ENCODE measurements at regions not wholly inside any gene's neighbourhood (a gene's known extent, or its start where the extent isn't known, plus 50 kb on each side); places are given as distances from the start of the nearest gene placed in this dataset.

- peaks cover 2% of the 10 kb centered on the region for H3K27me3 Mint-ChIP-seq (ENCODE audit: insufficient read depth, low read depth, poor library complexity)
Observed at GRCh38 chr1:224863486-224863885, 66.0 kb upstream of the DNAH14 start.

More at GRCh38 chr1:224863486-224863885, 66.0 kb upstream of the DNAH14 start:
- Histone ChIP-seq H3F3A (replicated peaks; ENCODE audit: low read depth) (no peaks in the 10 kb centered on the region), H3K36me3 (ENCODE audit: insufficient read depth) (no peaks in the 10 kb centered on the region), H3K27me3 (ENCODE audit: insufficient read depth) (no peaks in the 10 kb centered on the region), H3K79me2 (replicated peaks; ENCODE audit: insufficient read depth) (no peaks in the 10 kb centered on the region), H2AFZ (peak overlapping the region; percentile 38; the same call in 1 of the 2 replicates), H3K4me2 (no peak overlapping the region), H3K4me3 (no peak overlapping the region), H3K27ac (ENCODE audit: low read depth) (no peak overlapping the region), H4K20me1 (replicated peaks; ENCODE audit: insufficient read depth) (no peaks in the 10 kb centered on the region), H3K4me1 (ENCODE audit: insufficient read depth) (no peaks in the 10 kb centered on the region), H3K9me2 (ENCODE audit: insufficient read depth) (no peaks in the 10 kb centered on the region; the same call in 1 of the 2 replicates)
- H3K4me3 Mint-ChIP-seq = no peak overlapping the region
- no peaks in the 10 kb centered on the region; the same call in 2 of the 3 replicates for H3K4me1 Mint-ChIP-seq
- H3K9me3 Mint-ChIP-seq = peaks cover 7% of the 10 kb centered on the region; the same call in 1 of the 3 replicates
- TF ChIP-seq ETS1 (IDR thresholded peaks at IDR 0.05) (no peak), EZH2 (IDR thresholded peaks at IDR 0.05; ENCODE audit: low read depth, unreplicated experiment) (no peak), CTCF (conservative IDR thresholded peaks at IDR 0.05; ENCODE audit: low read depth in 2 of 2) (no peak), STAT1 (IDR thresholded peaks at IDR 0.05; ENCODE audit: unreplicated experiment) (no peak), ZNF462 (CRISPR knock-in tag; IDR thresholded peaks at IDR 0.05) (no peak), JUNB (IDR thresholded peaks at IDR 0.05; ENCODE audit: unreplicated experiment) (no peak), REST (IDR thresholded peaks at IDR 0.05; ENCODE audit: unreplicated experiment) (no peak), POLR2AphosphoS5 (IDR thresholded peaks at IDR 0.05; ENCODE audit: low read depth) (no peak), CREB1 (CRISPR knock-in tag; IDR thresholded peaks at IDR 0.05; ENCODE audit: low read depth) (no peak), ZNF114 (CRISPR knock-in tag; IDR thresholded peaks at IDR 0.05) (no peak), ZNF331 (CRISPR knock-in tag; IDR thresholded peaks at IDR 0.05; ENCODE audit: low read depth) (no peak), NANOG (IDR thresholded peaks at IDR 0.05; ENCODE audit: borderline replicate concordance) (no peak), EZH2phosphoT487 (IDR thresholded peaks at IDR 0.05; ENCODE audit: unreplicated experiment) (no peak)
- no peaks in the 10 kb centered on the region for H3K36me3 Mint-ChIP-seq (ENCODE audit: low read depth)
- H3K27ac Mint-ChIP-seq = no peak overlapping the region
- ATAC-seq (no peak), DNase-seq (ENCODE audit: low spot score) (no peak)
